IMR-90 (cell line): ENCODE measurements at regions not wholly inside any gene's neighbourhood (a gene's known extent, or its start where the extent isn't known, plus 50 kb on each side); places are given as distances from the start of the nearest gene placed in this dataset.

ENCODE experiments used
- ATAC-seq: fragments of 200-7000 bp; cut with Tn5 transposase; 2 replicates; pipeline ENCODE4 v1.9.1; 2020; ENCODE audit warnings: low read depth, mild to moderate bottlenecking, moderate library complexity
- BruUV-seq: library from RNA; stranded (reverse); fragments of 400-500 nt; replicated peaks from 2 replicates; lab custom pipeline; 2021; lab: Mats Ljungman, UMichigan
- CTCF ChIA-PET: fragments of 300-600 bp; formaldehyde crosslinking; extraction: SDS; loops from one replicate; lab custom pipeline; 2021; ENCODE audit warnings: antibody characterized with exemption; lab: Yijun Ruan, JAX
- POLR2A ChIA-PET: fragments of 300-600 bp; sonication (Branson Sonifier 250); formaldehyde crosslinking; loops from one replicate; lab custom pipeline; 2022; ENCODE audit warnings: antibody characterized with exemption; ENCODE audit not compliant: unreplicated experiment; lab: Charles Lee
- DNase-seq: peaks from one replicate; pipeline ENCODE4 v3.0.0; 2013
- H2AFZ ChIP-seq: replicated peaks from 2 replicates; pipeline ENCODE3; 2013; ENCODE audit warnings: low read length, mild to moderate bottlenecking; ENCODE audit not compliant: poor library complexity
- H2AK5ac ChIP-seq: 2 replicates; pipeline ENCODE4 v1.6.1; 2013; ENCODE audit warnings: low read depth, low read length, inconsistent platforms
- H2AK9ac ChIP-seq: replicated peaks from 2 replicates; pipeline ENCODE3; 2013; ENCODE audit warnings: mild to moderate bottlenecking, low read depth, low read length, moderate library complexity; ENCODE audit not compliant: poor library complexity
- H2BK120ac ChIP-seq: 2 replicates; pipeline ENCODE4 v1.6.1; 2013; ENCODE audit warnings: low read depth, low read length, inconsistent platforms
- H2BK15ac ChIP-seq: 3 replicates; pipeline ENCODE4 v1.6.1; 2013; ENCODE audit warnings: low read depth, low read length, inconsistent platforms
- H2BK20ac ChIP-seq: 2 replicates; pipeline ENCODE4 v1.6.1; 2013; ENCODE audit warnings: low read depth, mild to moderate bottlenecking, inconsistent platforms, low read length, moderate library complexity
- H2BK5ac ChIP-seq: 2 replicates; pipeline ENCODE4 v1.6.1; 2013; ENCODE audit warnings: mild to moderate bottlenecking, low read depth, low read length, inconsistent platforms; ENCODE audit not compliant: poor library complexity, severe bottlenecking
- H3K14ac ChIP-seq: replicated peaks from 2 replicates; pipeline ENCODE4 v1.6.1; 2013; ENCODE audit warnings: low read depth, low read length, inconsistent platforms
- H3K18ac ChIP-seq: 2 replicates; pipeline ENCODE4 v1.6.1; 2013; ENCODE audit warnings: low read depth, low read length, control low read depth
- H3K23ac ChIP-seq: 2 replicates; pipeline ENCODE4 v1.6.1; 2013; ENCODE audit warnings: low read depth, low read length, inconsistent platforms
- H3K27ac ChIP-seq: 2 replicates; pipeline ENCODE4 v1.5.1; 2013; ENCODE audit warnings: mild to moderate bottlenecking, control low read depth, low read length; ENCODE audit not compliant: insufficient read depth
- H3K27me3 ChIP-seq: 2 replicates; pipeline ENCODE4 v1.6.1; 2013; ENCODE audit warnings: low read length; ENCODE audit not compliant: control insufficient read depth, insufficient read depth
- H3K36me3 ChIP-seq: 2 replicates; pipeline ENCODE4 v1.6.1; 2013; ENCODE audit warnings: low read length, mixed read lengths; ENCODE audit not compliant: control insufficient read depth, insufficient read depth
- H3K4ac ChIP-seq: 2 replicates; pipeline ENCODE4 v1.6.1; 2013; ENCODE audit warnings: low read depth, low read length, inconsistent platforms
- H3K4me1 ChIP-seq: 2 replicates; pipeline ENCODE4 v1.6.1; 2013; ENCODE audit warnings: low read length, mixed read lengths; ENCODE audit not compliant: control insufficient read depth, insufficient read depth
- H3K4me2 ChIP-seq: 2 replicates; pipeline ENCODE4 v1.6.1; 2013; ENCODE audit warnings: low read depth, mild to moderate bottlenecking, control low read depth, low read length, moderate library complexity
- H3K4me3 ChIP-seq: 2 replicates; pipeline ENCODE4 v1.5.1; 2013; ENCODE audit warnings: low read depth, mild to moderate bottlenecking, control low read depth, low read length, moderate library complexity; ENCODE audit not compliant: insufficient read depth
- H3K56ac ChIP-seq: 2 replicates; pipeline ENCODE4 v1.6.1; 2013; ENCODE audit warnings: low read length, inconsistent platforms; ENCODE audit not compliant: insufficient read depth; ENCODE audit errors: extremely low read depth
- H3K79me1 ChIP-seq, 2 experiments: 2 replicates each; pipeline ENCODE4 v1.6.1; 2013; ENCODE audit warnings: low read length in 2 of 2, inconsistent platforms in 1 of 2, low read depth in 1 of 2
- H3K9ac ChIP-seq: 2 replicates; pipeline ENCODE4 v1.6.1; 2013; ENCODE audit warnings: low read depth, low read length, control low read depth
- H3K9me1 ChIP-seq: 2 replicates; pipeline ENCODE4 v1.6.1; 2013; ENCODE audit warnings: low read length, inconsistent platforms; ENCODE audit not compliant: insufficient read depth
- H3K9me3 ChIP-seq: 2 replicates; pipeline ENCODE4 v1.6.1; 2013; ENCODE audit warnings: low read length; ENCODE audit not compliant: control insufficient read depth, insufficient read depth
- H4K20me1 ChIP-seq: 2 replicates; pipeline ENCODE4 v1.6.1; 2013; ENCODE audit warnings: low read length, inconsistent platforms; ENCODE audit not compliant: insufficient read depth
- H4K5ac ChIP-seq: 2 replicates; pipeline ENCODE4 v1.6.1; 2013; ENCODE audit warnings: mild to moderate bottlenecking, low read depth, low read length, control low read depth
- H4K8ac ChIP-seq, 2 experiments: 2 replicates each; pipeline ENCODE4 v1.6.1; 2013; ENCODE audit warnings: low read depth in 2 of 2, low read length in 2 of 2, control low read depth in 1 of 2, inconsistent platforms in 1 of 2
- H4K91ac ChIP-seq: 2 replicates; pipeline ENCODE4 v1.6.1; 2013; ENCODE audit warnings: low read depth, low read length, inconsistent platforms; ENCODE audit not compliant: insufficient read depth
- BHLHE40 ChIP-seq: fragments of 150-350 bp; IDR thresholded peaks from 2 replicates; pipeline ENCODE4 v1.6.1; 2016; ENCODE audit warnings: mild to moderate bottlenecking, low read depth, low read length
- CEBPB ChIP-seq: IDR thresholded peaks from 2 replicates; pipeline ENCODE4 v1.6.1; 2012; ENCODE audit warnings: low read depth, low read length, improper control_type of control experiment
- CHD1 ChIP-seq: IDR thresholded peaks from 2 replicates; pipeline ENCODE4 v1.6.1; 2012; ENCODE audit warnings: low read depth, low read length, improper control_type of control experiment
- ELK1 ChIP-seq: fragments of 150-350 bp; IDR thresholded peaks from 2 replicates; pipeline ENCODE4 v1.6.1; 2016; ENCODE audit warnings: low read depth, mild to moderate bottlenecking, low read length, moderate library complexity, borderline replicate concordance
- FOS ChIP-seq: fragments of 150-350 bp; IDR thresholded peaks from 2 replicates; pipeline ENCODE4 v1.6.1; 2016; ENCODE audit warnings: low read depth, low read length
- MAFK ChIP-seq: IDR thresholded peaks from 2 replicates; pipeline ENCODE4 v1.6.1; 2012; ENCODE audit warnings: low read depth, low read length, improper control_type of control experiment
- MAZ ChIP-seq: IDR thresholded peaks from 2 replicates; pipeline ENCODE4 v1.6.1; 2012; ENCODE audit warnings: low read depth, mild to moderate bottlenecking, low read length, improper control_type of control experiment, moderate library complexity, borderline replicate concordance
- MXI1 ChIP-seq: IDR thresholded peaks from 2 replicates; pipeline ENCODE4 v1.6.1; 2012; ENCODE audit warnings: low read depth, mild to moderate bottlenecking, low read length, moderate library complexity, borderline replicate concordance
- NFE2L2 ChIP-seq: fragments of 150-350 bp; IDR thresholded peaks from 2 replicates; pipeline ENCODE4 v1.6.1; 2016; ENCODE audit warnings: low read depth, mild to moderate bottlenecking, low read length
- POLR2A ChIP-seq: IDR thresholded peaks from 2 replicates; pipeline ENCODE4 v1.6.1; 2012; ENCODE audit warnings: mild to moderate bottlenecking, low read depth, low read length
- RAD21 ChIP-seq: IDR thresholded peaks from 2 replicates; pipeline ENCODE4 v1.6.1; 2012; ENCODE audit warnings: low read length, improper control_type of control experiment
- RFX5 ChIP-seq: IDR thresholded peaks from 2 replicates; pipeline ENCODE4 v1.8.0; 2012; ENCODE audit warnings: low read depth, mild to moderate bottlenecking, low read length, moderate library complexity
- SMC3 ChIP-seq: fragments of 150-350 bp; IDR thresholded peaks from 2 replicates; pipeline ENCODE4 v1.6.1; 2016; ENCODE audit warnings: low read depth, mild to moderate bottlenecking, antibody characterized with exemption, low read length, moderate library complexity
- USF2 ChIP-seq: fragments of 150-350 bp; IDR thresholded peaks from 2 replicates; pipeline ENCODE4 v1.6.1; 2017; ENCODE audit warnings: mild to moderate bottlenecking, antibody characterized with exemption, low read length, low read depth
- WGBS, 2 experiments: methylation state at CpG; one replicate each; pipeline versions ENCODE4 v1.1.5 to v1.1.7; 2013; ENCODE audit warnings: missing lambda C conversion rate in 2 of 2; ENCODE audit not compliant: insufficient read length in 1 of 2; ENCODE audit errors: extremely low coverage in 2 of 2; 5-methylcytosine and 5-hydroxymethylcytosine counted together
- dilution Hi-C: fragments of 300-500 bp; cut with HindIII; formaldehyde crosslinking; loops from one replicate; pipeline ENCODE4 v1.14.3; 2018; ENCODE audit warnings: low sequenced_read_pairs; ENCODE audit not compliant: unreplicated experiment
- in situ Hi-C: fragments of 300-500 bp; cut with MboI; formaldehyde crosslinking; loops from 3 replicates; pipeline ENCODE4 v1.14.3; 2019; ENCODE audit warnings: low sequenced_read_pairs, inconsistent platforms, mixed read lengths
- intact Hi-C: fragments of 100-400 bp; cut with micrococcal nuclease; formaldehyde crosslinking; loops from 2 replicates; pipeline ENCODE4 v1.10.0; 2022

GRCh38 chr2:42903821-42904575, 111.6 kb upstream of the HAAO start:
- CTCF ChIA-PET = no interaction called here

More at GRCh38 chr2:42903821-42904575, 111.6 kb upstream of the HAAO start:
- Histone ChIP-seq H2AFZ (peak overlapping the region; percentile 8), H3K14ac (no peak overlapping the region), H3K36me3 (no peaks in the 10 kb centered on the region), H3K56ac (no peak overlapping the region), H4K91ac (0 out of 2 replicates have a peak overlapping the region, but pooled peaks have one; percentile 9), H4K5ac (no peak overlapping the region), H3K9me1 (peaks cover 22% of the 10 kb centered on the region), H3K27ac (no peak overlapping the region), H3K4me2 (no peak overlapping the region), H4K20me1 (no peaks in the 10 kb centered on the region), H3K4ac (peak overlapping the region; percentile 36; the same call in 1 of the 2 replicates), H3K9me3 (no peaks in the 10 kb centered on the region), H3K4me1 (peaks cover 31% of the 10 kb centered on the region), H3K4me3 (no peak overlapping the region), H3K23ac (no peak overlapping the region), H3K79me1 (no peaks in the 10 kb centered on the region), H3K27me3 (no peaks in the 10 kb centered on the region), H2AK5ac (peak overlapping the region; percentile 61), H2AK9ac (no peak overlapping the region), H2BK15ac (no peak overlapping the region), H3K9ac (no peak overlapping the region), H2BK20ac (no peak overlapping the region), H3K18ac (no peak overlapping the region), H2BK5ac (no peak overlapping the region), H4K8ac (peak overlapping the region in 1 of 2 experiments; percentile 10; a peak in 1 of 4 replicates), H2BK120ac (no peak overlapping the region; the same call in 1 of the 2 replicates)
- intact Hi-C loops (no loop called here), dilution Hi-C loops (no loop called here), in situ Hi-C loops (no loop called here)
- WGBS, 2 experiments = 87% methylated on average over 7 of the region's 16 CpGs; no CpG with 5 or more reads in 1 of the 2 experiments
- POLR2A ChIA-PET = no interaction called here
- DNase-seq (no peak), ATAC-seq (no peak)
- no TSS peak for BruUV-seq
- TF ChIP-seq SMC3 = no peak
- no peak for TF ChIP-seq RFX5
- no peak for TF ChIP-seq USF2
- TF ChIP-seq NFE2L2 = no peak
- TF ChIP-seq CHD1 = no peak
- TF ChIP-seq POLR2A = no peak
- no peak for TF ChIP-seq MAFK
- TF ChIP-seq MAZ = no peak
- TF ChIP-seq FOS = no peak
- TF ChIP-seq BHLHE40 = no peak
- TF ChIP-seq CEBPB = no peak
- TF ChIP-seq ELK1 = no peak
- no peak for TF ChIP-seq MXI1
- no peak for TF ChIP-seq RAD21
